H1 (cell line): ENCODE measurements at regions not wholly inside any gene's neighbourhood (a gene's known extent, or its start where the extent isn't known, plus 50 kb on each side); places are given as distances from the start of the nearest gene placed in this dataset.

Source experiments
- ASH2L ChIP-seq: fragments of 200-600, 300-600 bp; sonication (generic); IDR thresholded peaks from one replicate; pipeline ENCODE4 v1.7.1; 2017; ENCODE audit warnings: low read length
- BRCA1 ChIP-seq: IDR thresholded peaks from 2 replicates; pipeline ENCODE4 v1.6.1; 2012; ENCODE audit warnings: low read depth, low read length, improper control_type of control experiment
- CBX5 ChIP-seq: fragments of 300-800, 300-1000 bp; sonication (generic); IDR thresholded peaks from 2 replicates; pipeline ENCODE4 v1.7.1; 2016; ENCODE audit warnings: antibody characterized with exemption, low read length, low read depth
- CTBP2 ChIP-seq: IDR thresholded peaks from 2 replicates; pipeline ENCODE4 v1.7.0; 2011; ENCODE audit warnings: borderline replicate concordance, mild to moderate bottlenecking, moderate library complexity, mixed read lengths, low read length; ENCODE audit not compliant: insufficient read depth, insufficient read length
- EZH2 ChIP-seq: fragments of 200-600 bp; sonication (generic); IDR thresholded peaks from 2 replicates; pipeline ENCODE4 v1.7.1; 2012; ENCODE audit warnings: low read depth, mild to moderate bottlenecking, moderate library complexity, low read length, inconsistent platforms; ENCODE audit not compliant: severe bottlenecking
- GABPA ChIP-seq: IDR thresholded peaks from 2 replicates; pipeline ENCODE4 v1.6.1; 2011; ENCODE audit warnings: mild to moderate bottlenecking, low read length, moderate library complexity, borderline replicate concordance; ENCODE audit not compliant: insufficient read depth
- HDAC6 ChIP-seq: IDR thresholded peaks from one replicate; pipeline ENCODE4 v1.7.1; 2012; ENCODE audit warnings: low read depth, mild to moderate bottlenecking, inconsistent platforms, low read length, moderate library complexity
- KDM1A ChIP-seq: fragments of 200-600, 300-600 bp; sonication (generic); IDR thresholded peaks from 2 replicates; pipeline ENCODE4 v1.7.1; 2016; ENCODE audit warnings: mild to moderate bottlenecking, low read length, borderline replicate concordance
- MAFK ChIP-seq: IDR thresholded peaks from 2 replicates; pipeline ENCODE4 v1.6.1; 2012; ENCODE audit warnings: low read depth, mild to moderate bottlenecking, improper control_type of control experiment, low read length
- NANOG ChIP-seq: IDR thresholded peaks from 2 replicates; pipeline ENCODE4 v1.6.1; 2011; ENCODE audit warnings: low read length, low read depth, mild to moderate bottlenecking, inconsistent platforms; ENCODE audit not compliant: insufficient read depth, poor library complexity, severe bottlenecking
- POLR2A ChIP-seq, 2 experiments: IDR thresholded peaks; 1 replicate in 1 of 2; 2 replicates in 1 of 2; pipeline ENCODE4 v1.6.1; 2011; ENCODE audit warnings: low read depth in 2 of 2, low read length in 2 of 2, mild to moderate bottlenecking in 2 of 2; ENCODE audit errors: control extremely low read depth in 1 of 2
- RFX5 ChIP-seq: IDR thresholded peaks from 2 replicates; pipeline ENCODE4 v1.6.1; 2011; ENCODE audit warnings: low read depth, low read length, improper control_type of control experiment, borderline replicate concordance
- RXRA ChIP-seq: IDR thresholded peaks from 2 replicates; pipeline ENCODE4 v1.6.1; 2011; ENCODE audit warnings: low read depth, mild to moderate bottlenecking, low read length, moderate library complexity; ENCODE audit not compliant: insufficient read depth
- TAF1 ChIP-seq: IDR thresholded peaks from 2 replicates; pipeline ENCODE4 v1.6.1; 2011; ENCODE audit warnings: mild to moderate bottlenecking, low read depth, low read length
- TCF12 ChIP-seq: IDR thresholded peaks from 2 replicates; pipeline ENCODE4 v1.6.1; 2011; ENCODE audit warnings: low read depth, mild to moderate bottlenecking, low read length
- ZNF274 ChIP-seq: IDR thresholded peaks from 2 replicates; pipeline ENCODE4 v1.7.0; 2012; ENCODE audit warnings: low read length, borderline replicate concordance; ENCODE audit errors: extremely low read depth
- TF ChIP-seq, protein P1 (sequence below): IDR thresholded peaks from 2 replicates; pipeline ENCODE4 v1.6.1; 2011; ENCODE audit warnings: low read length, improper control_type of control experiment
- TF ChIP-seq, protein P2 (sequence below): IDR thresholded peaks from 2 replicates; pipeline ENCODE4 v1.6.1; 2011; ENCODE audit warnings: low read depth, mild to moderate bottlenecking, low read length; ENCODE audit not compliant: insufficient read depth

DNA sequence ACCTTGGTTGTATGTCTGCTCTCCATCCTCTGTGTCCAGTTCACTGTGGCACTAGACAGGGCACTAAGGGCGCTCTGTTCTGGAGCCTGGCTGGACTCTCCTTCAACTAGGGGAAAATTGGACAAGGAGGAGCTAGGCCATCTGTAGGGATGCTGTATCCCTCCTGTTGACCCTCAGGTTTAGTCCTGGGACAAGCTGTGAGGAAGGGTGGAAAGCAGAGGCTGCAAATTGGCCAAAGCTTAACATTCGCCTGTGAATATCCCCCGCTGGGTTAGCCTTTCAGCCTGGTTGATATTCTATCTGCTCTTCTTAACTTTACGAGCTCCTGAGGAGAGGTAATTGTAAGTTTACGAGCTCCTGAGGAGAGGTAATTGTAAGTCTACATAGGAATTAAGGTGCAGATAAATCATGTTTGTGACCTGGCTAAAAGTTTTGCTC is 64.4 kb upstream of the ENPEP start (continued):
- TF ChIP-seq TAF1 = peak; percentile 46; the same call in 1 of the 2 replicates
- TF ChIP-seq GABPA = no peak
- 0 out of 2 replicates have a peak, but pooled peaks have one; percentile 56 for TF ChIP-seq TCF12
- no peak for TF ChIP-seq MAFK
- TF ChIP-seq POLR2A (IDR thresholded peaks at IDR 0.05; ENCODE audit: control extremely low read depth in 1 of 2, low read depth in 2 of 2, low read length in 2 of 2) = peak; percentile 14 to 72
- no peak for TF ChIP-seq CTBP2
- no peak for TF ChIP-seq HDAC6
- TF ChIP-seq RFX5 = no peak
- no peak for TF ChIP-seq CBX5
- no peak for TF ChIP-seq BRCA1
- TF ChIP-seq RXRA = no peak
- no peak for TF ChIP-seq EZH2
- TF ChIP-seq KDM1A = no peak; the same call in 1 of the 2 replicates
- TF ChIP-seq, protein P1, sequence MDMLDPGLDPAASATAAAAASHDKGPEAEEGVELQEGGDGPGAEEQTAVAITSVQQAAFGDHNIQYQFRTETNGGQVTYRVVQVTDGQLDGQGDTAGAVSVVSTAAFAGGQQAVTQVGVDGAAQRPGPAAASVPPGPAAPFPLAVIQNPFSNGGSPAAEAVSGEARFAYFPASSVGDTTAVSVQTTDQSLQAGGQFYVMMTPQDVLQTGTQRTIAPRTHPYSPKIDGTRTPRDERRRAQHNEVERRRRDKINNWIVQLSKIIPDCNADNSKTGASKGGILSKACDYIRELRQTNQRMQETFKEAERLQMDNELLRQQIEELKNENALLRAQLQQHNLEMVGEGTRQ = no peak
- TF ChIP-seq NANOG = peak; percentile 99
- TF ChIP-seq ASH2L = peak; percentile 55
- no peak for TF ChIP-seq ZNF274
- TF ChIP-seq, protein P2, sequence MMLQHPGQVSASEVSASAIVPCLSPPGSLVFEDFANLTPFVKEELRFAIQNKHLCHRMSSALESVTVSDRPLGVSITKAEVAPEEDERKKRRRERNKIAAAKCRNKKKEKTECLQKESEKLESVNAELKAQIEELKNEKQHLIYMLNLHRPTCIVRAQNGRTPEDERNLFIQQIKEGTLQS = no peak
